ENCODE measurements at regions not wholly inside any gene's neighbourhood (a gene's known extent, or its start where the extent isn't known, plus 50 kb on each side); places are given as distances from the start of the nearest gene placed in this dataset.

- TF ChIP-seq GATA3 (IDR thresholded peaks at IDR 0.05; ENCODE audit: low read depth, low read length) (no peak), GATA2 (IDR thresholded peaks at IDR 0.05; ENCODE audit: low read depth, low read length) (no peak)
These were observed 232.0 kb downstream of the BTG1 start for GRCh38 chr12:91913651-91914050.

- TF ChIP-seq GATA2 (IDR thresholded peaks at IDR 0.05; ENCODE audit: low read depth, low read length) = no peak
- TF ChIP-seq GATA3 (IDR thresholded peaks at IDR 0.05; ENCODE audit: low read depth, low read length) = no peak
These were observed 232.5 kb downstream of the BTG1 start for GRCh38 chr12:91913124-91913523.

- TF ChIP-seq GATA2 (IDR thresholded peaks at IDR 0.05; ENCODE audit: low read depth, low read length) = no peak
- no peak for TF ChIP-seq GATA3 (IDR thresholded peaks at IDR 0.05; ENCODE audit: low read depth, low read length)
These were observed 233.5 kb downstream of the BTG1 start for GRCh38 chr12:91912178-91912577.

GRCh38 chr12:91910871-91911388, 234.7 kb downstream of the BTG1 start:
- TF ChIP-seq GATA3 (IDR thresholded peaks at IDR 0.05; ENCODE audit: low read depth, low read length) = no peak
- no peak for TF ChIP-seq GATA2 (IDR thresholded peaks at IDR 0.05; ENCODE audit: low read depth, low read length)

- TF ChIP-seq GATA2 (IDR thresholded peaks at IDR 0.05; ENCODE audit: low read depth, low read length) (no peak), GATA3 (IDR thresholded peaks at IDR 0.05; ENCODE audit: low read depth, low read length) (no peak)
These were observed 242.6 kb downstream of the BTG1 start for GRCh38 chr12:91902860-91903683.

GRCh38 chr12:91901381-91902074, 244.1 kb downstream of the BTG1 start:
- TF ChIP-seq GATA3 (IDR thresholded peaks at IDR 0.05; ENCODE audit: low read depth, low read length) (no peak), GATA2 (IDR thresholded peaks at IDR 0.05; ENCODE audit: low read depth, low read length) (no peak)

GRCh38 chr12:91900971-91901370, 244.7 kb downstream of the BTG1 start:
- no peak for TF ChIP-seq GATA2 (IDR thresholded peaks at IDR 0.05; ENCODE audit: low read depth, low read length)
- TF ChIP-seq GATA3 (IDR thresholded peaks at IDR 0.05; ENCODE audit: low read depth, low read length) = no peak

GRCh38 chr12:91899056-91899455, 246.6 kb downstream of the BTG1 start:
- TF ChIP-seq GATA3 (IDR thresholded peaks at IDR 0.05; ENCODE audit: low read depth, low read length) (no peak), GATA2 (IDR thresholded peaks at IDR 0.05; ENCODE audit: low read depth, low read length) (no peak)

- TF ChIP-seq GATA2 (IDR thresholded peaks at IDR 0.05; ENCODE audit: low read depth, low read length) (no peak), GATA3 (IDR thresholded peaks at IDR 0.05; ENCODE audit: low read depth, low read length) (no peak)
These were observed 248.6 kb downstream of the BTG1 start for GRCh38 chr12:91897025-91897515.

- TF ChIP-seq GATA2 (IDR thresholded peaks at IDR 0.05; ENCODE audit: low read depth, low read length) = no peak
- no peak for TF ChIP-seq GATA3 (IDR thresholded peaks at IDR 0.05; ENCODE audit: low read depth, low read length)
These were observed 249.2 kb downstream of the BTG1 start for GRCh38 chr12:91896286-91897024.

- TF ChIP-seq GATA2 (IDR thresholded peaks at IDR 0.05; ENCODE audit: low read depth, low read length) (no peak), GATA3 (IDR thresholded peaks at IDR 0.05; ENCODE audit: low read depth, low read length) (no peak)
These were observed 250.7 kb downstream of the BTG1 start for GRCh38 chr12:91894911-91895310.

GRCh38 chr12:91893476-91893875, 252.2 kb downstream of the BTG1 start:
- TF ChIP-seq GATA3 (IDR thresholded peaks at IDR 0.05; ENCODE audit: low read depth, low read length) (no peak), GATA2 (IDR thresholded peaks at IDR 0.05; ENCODE audit: low read depth, low read length) (no peak)

- TF ChIP-seq GATA3 (IDR thresholded peaks at IDR 0.05; ENCODE audit: low read depth, low read length) = no peak
- TF ChIP-seq GATA2 (IDR thresholded peaks at IDR 0.05; ENCODE audit: low read depth, low read length) = no peak
These were observed 253.4 kb downstream of the BTG1 start for GRCh38 chr12:91892081-91892855.
